Smooth muscle cell (in vitro differentiated cells): ENCODE measurements at regions not wholly inside any gene's neighbourhood (a gene's known extent, or its start where the extent isn't known, plus 50 kb on each side); places are given as distances from the start of the nearest gene placed in this dataset.
"Not testable (repeated sequence)": the region's sequence is repeated elsewhere in the genome, so short reads cannot be mapped to it uniquely, and the experiment has no call there.

Experiments used
- DNase-seq: peaks from one replicate; lab custom pipeline; 2025; ENCODE audit not compliant: unreplicated experiment; lab: John Stamatoyannopoulos, UW
- H2AFZ ChIP-seq: fragments of 200-600 bp; sonication (generic); 2 replicates; pipeline ENCODE4 v1.6.0; 2016; ENCODE audit warnings: antibody characterized with exemption, low read depth, mild to moderate bottlenecking
- H3F3A ChIP-seq: fragments of 200-600 bp; sonication (generic); 2 replicates; pipeline ENCODE4 v1.6.0; 2017; ENCODE audit warnings: antibody characterized with exemption, low read depth
- H3K27ac ChIP-seq: fragments of 200-600 bp; sonication (generic); 2 replicates; pipeline ENCODE4 v1.5.1; 2016; ENCODE audit warnings: low read depth, mild to moderate bottlenecking
- H3K27me3 ChIP-seq: fragments of 200-600 bp; sonication (generic); 2 replicates; pipeline ENCODE4 v1.6.1; 2016; ENCODE audit warnings: low read depth, mild to moderate bottlenecking
- H3K36me3 ChIP-seq: fragments of 200-600 bp; sonication (generic); 2 replicates; pipeline ENCODE4 v1.5.1; 2016; ENCODE audit warnings: low read depth
- H3K4me1 ChIP-seq: fragments of 200-600 bp; sonication (generic); 2 replicates; pipeline ENCODE4 v1.5.1; 2016; ENCODE audit warnings: low read depth
- H3K4me2 ChIP-seq: fragments of 200-600 bp; sonication (generic); 2 replicates; pipeline ENCODE4 v1.6.0; 2016; ENCODE audit warnings: mild to moderate bottlenecking
- H3K4me3 ChIP-seq: fragments of 200-600 bp; sonication (generic); 2 replicates; pipeline ENCODE4 v1.5.1; 2016; ENCODE audit warnings: mild to moderate bottlenecking
- H3K79me2 ChIP-seq: fragments of 200-600 bp; sonication (generic); 2 replicates; pipeline ENCODE4 v1.6.0; 2016; ENCODE audit warnings: low read depth, mild to moderate bottlenecking
- H3K9ac ChIP-seq: fragments of 200-600 bp; sonication (generic); 2 replicates; pipeline ENCODE4 v1.6.0; 2016; ENCODE audit warnings: low read depth
- H3K9me3 ChIP-seq: fragments of 200-600 bp; sonication (generic); replicated peaks from 2 replicates; pipeline ENCODE4 v1.5.1; 2016; ENCODE audit warnings: low read depth
- H4K20me1 ChIP-seq: fragments of 200-600 bp; sonication (generic); 2 replicates; pipeline ENCODE4 v1.6.0; 2016; ENCODE audit warnings: low read depth
- CTCF ChIP-seq: fragments of 200-600 bp; sonication (generic); IDR thresholded peaks from 2 replicates; pipeline ENCODE4 v1.5.1; 2017; ENCODE audit warnings: borderline replicate concordance, mild to moderate bottlenecking, antibody characterized with exemption; ENCODE audit not compliant: insufficient read depth, poor library complexity, severe bottlenecking
- WGBS: methylation state at CpG from one replicate; pipeline ENCODE4 v1.1.7; 2016; ENCODE audit warnings: low lambda C conversion rate; 5-methylcytosine and 5-hydroxymethylcytosine counted together

- no peak for DNase-seq
- 96% methylated on average over 2 of the region's 2 CpGs for WGBS
- H3K4me1 ChIP-seq, result no peaks in the 10 kb centered on the region
- H3K9me3 ChIP-seq, result no peaks in the 10 kb centered on the region
- no peaks in the 10 kb centered on the region for H3F3A ChIP-seq
- H2AFZ ChIP-seq, result no peak overlapping the region
- H3K27me3 ChIP-seq, result no peaks in the 10 kb centered on the region
- no peak overlapping the region for H3K9ac ChIP-seq
- H3K36me3 ChIP-seq, result no peaks in the 10 kb centered on the region
- no peak overlapping the region for H3K27ac ChIP-seq
- no peak overlapping the region for H3K4me2 ChIP-seq
- H3K4me3 ChIP-seq, result no peak overlapping the region
- no peaks in the 10 kb centered on the region for H4K20me1 ChIP-seq
- H3K79me2 ChIP-seq, result no peaks in the 10 kb centered on the region
- no peak for TF ChIP-seq CTCF
Observed at GRCh38 chr3:118537454-118537853, 497.2 kb downstream of the IGSF11 start.

- WGBS, result 100% methylated on average over 1 of the region's 1 CpG
- no peaks in the 10 kb centered on the region for H3K27me3 ChIP-seq
- no peak for TF ChIP-seq CTCF
Observed at GRCh38 chr3:118538187-118538586, 496.5 kb downstream of the IGSF11 start.

GRCh38 chr3:118539820-118540447, 494.7 kb downstream of the IGSF11 start:
- H4K20me1 ChIP-seq, H3K9ac ChIP-seq, H3K4me2 ChIP-seq, H3K4me3 ChIP-seq, H3K36me3 ChIP-seq, DNase-seq, H3K4me1 ChIP-seq, H3F3A ChIP-seq, H2AFZ ChIP-seq, H3K9me3 ChIP-seq, H3K79me2 ChIP-seq, H3K27me3 ChIP-seq, H3K27ac ChIP-seq: not testable (repeated sequence)
- WGBS, result 64% methylated on average over 13 of the region's 13 CpGs

More at GRCh38 chr3:118538187-118538586, 496.5 kb downstream of the IGSF11 start:
- H3K79me2 ChIP-seq, result no peaks in the 10 kb centered on the region
- no peak overlapping the region for H3K4me3 ChIP-seq
- no peak overlapping the region for H2AFZ ChIP-seq
- no peaks in the 10 kb centered on the region for H3K36me3 ChIP-seq
- H3F3A ChIP-seq, result no peaks in the 10 kb centered on the region
- no peak overlapping the region for H3K4me2 ChIP-seq
- no peaks in the 10 kb centered on the region for H3K9me3 ChIP-seq
- H3K9ac ChIP-seq, result no peak overlapping the region
- H4K20me1 ChIP-seq, result no peaks in the 10 kb centered on the region
- no peaks in the 10 kb centered on the region for H3K4me1 ChIP-seq
- DNase-seq, result no peak
- H3K27ac ChIP-seq, result no peak overlapping the region

- not testable (repeated sequence) for H3K79me2 ChIP-seq, H3K9ac ChIP-seq, H3K27me3 ChIP-seq, H3K36me3 ChIP-seq, H3K4me3 ChIP-seq, DNase-seq, H4K20me1 ChIP-seq, H2AFZ ChIP-seq, H3K27ac ChIP-seq, H3K9me3 ChIP-seq, H3F3A ChIP-seq, H3K4me1 ChIP-seq, H3K4me2 ChIP-seq
- 22% methylated on average over 5 of the region's 5 CpGs for WGBS
Observed at GRCh38 chr3:118540448-118540821, 494.2 kb downstream of the IGSF11 start.

GRCh38 chr3:118540826-118541225, 493.8 kb downstream of the IGSF11 start:
- Histone ChIP-seq H3K36me3 (no peaks in the 10 kb centered on the region), H3K4me1 (no peaks in the 10 kb centered on the region), H3K4me2 (no peak overlapping the region), H3F3A (no peaks in the 10 kb centered on the region), H3K4me3 (no peak overlapping the region), H3K79me2 (no peaks in the 10 kb centered on the region), H3K9ac (no peak overlapping the region), H3K9me3 (no peaks in the 10 kb centered on the region), H3K27me3 (no peaks in the 10 kb centered on the region), H2AFZ (no peak overlapping the region), H4K20me1 (no peaks in the 10 kb centered on the region), H3K27ac (no peak overlapping the region)
- TF ChIP-seq CTCF, result no peak
- 91% methylated on average over 1 of the region's 1 CpG for WGBS
- DNase-seq, result no peak
